AG09309 (cell line): ENCODE measurements at regions not wholly inside any gene's neighbourhood (a gene's known extent, or its start where the extent isn't known, plus 50 kb on each side); places are given as distances from the start of the nearest gene placed in this dataset.
A peak's percentile ranks its signal among the peaks of the same experiment; 100 is the strongest.

Source experiments
- DNase-seq: peaks from one replicate; pipeline ENCODE4 v3.0.0-alpha.2; 2010; ENCODE audit warnings: low read depth
- H3K4me3 ChIP-seq: 2 replicates; pipeline ENCODE4 v1.5.1; 2011; ENCODE audit warnings: mild to moderate bottlenecking, low read depth, low read length, moderate library complexity; ENCODE audit not compliant: control insufficient read depth
- CTCF ChIP-seq: IDR thresholded peaks from 2 replicates; pipeline ENCODE4 v1.5.1; 2011; ENCODE audit warnings: mild to moderate bottlenecking, low read depth, low read length, inconsistent platforms; ENCODE audit not compliant: insufficient read depth, control insufficient read depth; ENCODE audit errors: missing control alignments

DNA sequence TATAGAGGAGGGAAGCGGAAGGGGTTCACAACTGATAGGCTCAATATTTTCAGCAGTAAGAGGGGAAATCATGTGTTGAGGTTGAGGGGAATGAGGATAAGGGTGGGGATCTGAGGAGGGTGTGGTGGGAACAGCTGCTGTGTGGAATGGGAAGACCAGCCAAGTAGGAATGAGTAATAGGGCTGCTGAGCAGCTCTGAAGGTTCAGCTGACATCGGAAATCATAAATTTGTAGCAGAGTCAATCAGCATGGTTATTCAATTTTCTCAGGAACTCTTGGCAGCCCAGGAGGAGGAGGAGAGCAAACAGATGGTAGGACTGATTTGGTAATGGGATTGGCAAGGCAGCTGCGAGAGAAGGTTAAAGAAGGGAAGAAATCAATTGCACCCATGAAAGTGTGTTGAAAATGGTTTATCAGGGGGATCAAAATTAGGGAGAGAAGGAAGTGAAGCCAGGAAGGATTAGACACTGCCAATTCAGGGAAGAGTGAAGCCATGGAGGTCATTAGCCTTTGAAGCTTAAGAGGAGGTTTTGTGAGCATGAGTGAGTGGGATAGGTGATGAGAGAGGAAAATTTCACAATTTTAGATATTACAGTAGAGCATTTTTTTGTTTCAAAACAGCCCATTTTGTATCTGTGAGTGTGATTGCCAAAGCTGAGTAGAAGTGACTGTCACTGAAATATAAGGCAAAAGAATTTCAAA, 82.6 kb downstream of the PCDH7 start:
- TF ChIP-seq CTCF: no peak
- peak; percentile 67 for DNase-seq
- no peak overlapping the region for H3K4me3 ChIP-seq

DNA sequence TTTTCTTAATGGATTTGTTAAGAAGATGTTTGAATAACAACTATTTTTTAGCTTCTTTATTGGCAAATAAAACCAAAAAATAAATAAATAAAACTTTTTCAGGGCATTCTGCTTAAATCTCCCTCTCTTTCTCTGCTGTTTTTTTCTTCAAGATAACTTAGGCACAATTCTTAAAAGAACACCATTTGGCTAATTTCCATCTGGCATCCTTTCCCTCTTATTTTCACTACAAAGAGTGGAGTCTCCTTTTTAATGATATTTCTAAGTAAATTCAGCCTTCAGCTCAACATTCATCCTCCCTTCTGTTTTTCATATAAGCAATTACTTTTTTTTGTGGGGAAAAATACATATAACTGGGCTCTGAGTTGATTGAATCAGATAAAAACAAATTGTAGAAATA, 88.1 kb downstream of the PCDH7 start:
- no peak for DNase-seq
- no peak overlapping the region for H3K4me3 ChIP-seq
- TF ChIP-seq CTCF: no peak

DNA sequence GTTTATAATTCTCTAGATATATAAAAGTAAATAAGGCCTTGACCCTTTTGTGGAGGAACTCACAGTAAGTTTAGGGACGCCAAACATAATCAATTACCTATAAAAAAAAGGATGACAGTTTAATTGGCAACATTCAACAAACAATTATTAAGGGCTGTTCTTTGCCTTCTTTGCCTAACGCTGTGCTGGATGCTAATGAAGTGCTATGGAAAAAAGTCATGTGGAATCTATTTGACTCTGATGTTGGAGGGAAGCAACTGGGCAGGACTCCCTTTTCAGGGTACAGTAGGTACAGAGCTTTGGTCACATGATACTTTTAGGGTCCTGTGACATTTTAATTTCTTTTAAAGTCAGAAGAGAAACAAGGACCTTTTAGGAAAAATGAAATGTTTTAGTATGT, 91.1 kb downstream of the PCDH7 start:
- TF ChIP-seq CTCF: no peak
- no peak overlapping the region for H3K4me3 ChIP-seq
- no peak for DNase-seq

DNA sequence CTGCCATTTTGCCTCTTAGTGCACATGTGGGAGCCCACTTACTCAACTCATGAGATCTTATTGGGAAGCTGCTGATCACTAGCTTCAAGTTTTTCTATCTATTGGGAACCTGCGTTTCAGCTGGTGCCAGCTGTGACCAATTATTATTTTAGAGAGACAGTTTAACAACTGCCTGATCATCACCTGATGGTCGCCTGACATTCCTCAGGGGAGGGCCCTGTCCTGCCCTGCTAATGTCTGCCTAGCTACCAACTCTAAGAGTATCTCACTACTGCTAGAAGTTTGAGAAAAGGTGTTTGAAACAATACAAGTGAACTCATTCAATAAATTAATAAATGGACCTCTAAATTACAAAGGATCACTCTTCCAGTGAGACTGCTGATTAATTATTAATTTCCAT, 95.5 kb downstream of the PCDH7 start:
- no peak overlapping the region for H3K4me3 ChIP-seq
- TF ChIP-seq CTCF: no peak
- DNase-seq: no peak

- no peak overlapping the region for H3K4me3 ChIP-seq
- DNase-seq: no peak
- no peak for TF ChIP-seq CTCF
Observed at GRCh38 chr4:30817447-30817846, 97.3 kb downstream of the PCDH7 start.

DNA sequence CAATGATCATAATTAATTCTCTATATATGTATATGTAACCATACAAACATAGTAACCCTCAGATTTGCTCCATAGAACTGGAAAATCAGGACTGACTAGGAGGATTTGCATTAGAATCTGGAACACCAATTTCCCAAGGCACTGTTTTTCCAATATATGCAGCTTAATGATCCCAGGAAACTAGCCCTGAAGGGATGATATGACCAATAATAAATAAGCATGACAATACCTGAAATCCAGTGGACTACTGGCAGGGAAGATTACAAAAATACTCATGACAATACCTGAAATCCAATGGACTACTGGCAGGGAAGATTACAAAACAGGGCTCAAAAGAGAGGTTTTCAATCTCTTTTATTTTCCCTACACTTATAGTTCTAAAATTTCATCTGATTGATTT, 98.4 kb downstream of the PCDH7 start:
- DNase-seq: no peak
- TF ChIP-seq CTCF: no peak
- no peak overlapping the region for H3K4me3 ChIP-seq

- TF ChIP-seq CTCF: no peak
- no peak overlapping the region for H3K4me3 ChIP-seq
Observed at GRCh38 chr4:30821275-30821674, 101.1 kb downstream of the PCDH7 start.

More at GRCh38 chr4:30821275-30821674, 101.1 kb downstream of the PCDH7 start:
- DNase-seq: no peak
